A549 (cell line): ENCODE measurements at regions not wholly inside any gene's neighbourhood (a gene's known extent, or its start where the extent isn't known, plus 50 kb on each side); places are given as distances from the start of the nearest gene placed in this dataset.

Experiments used
- ATAC-seq, 2 experiments: fragments of 200-7000 bp in 1 of 2; fragments of >200 bp in 1 of 2; cut with Nextera tagmentation in 1 of 2; cut with Tn5 transposase in 1 of 2; 3 replicates each; pipeline versions ENCODE4 v1.8.0 to v1.9.1; 2018 to 2020; ENCODE audit warnings: mild to moderate bottlenecking in 1 of 2, moderate library complexity in 1 of 2
- CTCF ChIA-PET: fragments of 300-600 bp; sonication (Branson Sonifier 250); formaldehyde crosslinking; extraction: SDS; loops from one replicate; lab custom pipeline; 2021; ENCODE audit warnings: antibody characterized with exemption, inconsistent platforms; lab: Yijun Ruan, JAX
- POLR2A ChIA-PET: fragments of 350-600 bp; formaldehyde crosslinking; extraction: SDS; loops from one replicate; lab custom pipeline; 2021; ENCODE audit warnings: antibody characterized with exemption, inconsistent platforms; lab: Yijun Ruan, JAX
- DNase-seq, 2 experiments: peaks; one replicate each; pipeline versions ENCODE4 v3.0.0 to v3.0.0-alpha.2; 2011 to 2016; ENCODE audit warnings: low read depth in 1 of 2, low spot score in 1 of 2
- FAIRE-seq: peaks from 2 replicates; lab custom pipeline; 2011; peaks lifted over from hg19 to GRCh38; lab: Jason Lieb, UNC
- H3K27ac ChIP-seq, 2 experiments: fragments of >200 bp; sonication (Bioruptor Twin); formaldehyde crosslinking; 3 replicates each; pipeline ENCODE4 v1.5.1; 2016 to 2017
- H3K4me1 ChIP-seq: fragments of >200 bp; sonication (Bioruptor Twin); formaldehyde crosslinking; 3 replicates; pipeline ENCODE4 v1.6.1; 2016
- H3K4me2 ChIP-seq: fragments of >200 bp; sonication (Bioruptor Twin); formaldehyde crosslinking; 3 replicates; pipeline ENCODE4 v1.6.1; 2016
- H3K4me3 ChIP-seq: fragments of >200 bp; sonication (Bioruptor Twin); formaldehyde crosslinking; 3 replicates; pipeline ENCODE4 v1.5.1; 2016
- H3K9me3 ChIP-seq: fragments of >200 bp; sonication (Bioruptor Twin); formaldehyde crosslinking; 3 replicates; pipeline ENCODE4 v1.6.1; 2016
- ATOH8 ChIP-seq: fragments of 250-450 bp; sonication (Bioruptor Pico); IDR thresholded peaks from 2 replicates; pipeline ENCODE4 v1.5.0; 2020; ENCODE audit warnings: low read depth, mild to moderate bottlenecking, moderate library complexity
- BHLHE40 ChIP-seq: IDR thresholded peaks from 2 replicates; pipeline ENCODE4 v1.6.1; 2012; ENCODE audit warnings: low read depth, low read length, inconsistent platforms
- CHD2 ChIP-seq: fragments of 150-350 bp; IDR thresholded peaks from 2 replicates; pipeline ENCODE4 v1.6.1; 2014; ENCODE audit warnings: low read length; ENCODE audit not compliant: partially characterized antibody
- CTCF ChIP-seq: fragments of >200 bp; sonication (Bioruptor Twin); formaldehyde crosslinking; IDR thresholded peaks from 3 replicates; pipeline ENCODE4 v1.5.1; 2016
- EHMT2 ChIP-seq: fragments of 200-600 bp; sonication (generic); IDR thresholded peaks from 2 replicates; pipeline ENCODE4 v1.6.1; 2016; ENCODE audit warnings: antibody characterized with exemption, low read depth, mild to moderate bottlenecking, moderate library complexity
- ELK1 ChIP-seq: fragments of 150-350 bp; IDR thresholded peaks from 2 replicates; pipeline ENCODE4 v1.6.1; 2014; ENCODE audit warnings: low read depth, mild to moderate bottlenecking, low read length
- EP300 ChIP-seq, 2 experiments: fragments of >200 bp; sonication (Bioruptor Twin); formaldehyde crosslinking; IDR thresholded peaks; 2 replicates in 1 of 2; 3 replicates in 1 of 2; pipeline ENCODE4 v1.6.1; 2016 to 2017
- GATA3 ChIP-seq: IDR thresholded peaks from 2 replicates; pipeline ENCODE4 v1.6.1; 2012; ENCODE audit warnings: borderline replicate concordance
- HDAC2 ChIP-seq: fragments of 200-600 bp; sonication (generic); IDR thresholded peaks from 2 replicates; pipeline ENCODE4 v1.6.1; 2016
- HMGXB4 ChIP-seq: fragments of 250-450 bp; sonication (Bioruptor Pico); IDR thresholded peaks from 2 replicates; pipeline ENCODE4 v1.5.0; 2021; ENCODE audit warnings: mild to moderate bottlenecking, moderate library complexity, borderline replicate concordance
- HOXA7 ChIP-seq: fragments of 250-450 bp; sonication (Bioruptor Pico); IDR thresholded peaks from 2 replicates; pipeline ENCODE4 v1.5.0; 2020; ENCODE audit warnings: mild to moderate bottlenecking, moderate library complexity
- MAFK ChIP-seq: fragments of 450-650 bp; IDR thresholded peaks from 2 replicates; pipeline ENCODE4 v1.6.1; 2014; ENCODE audit not compliant: partially characterized antibody
- MYC ChIP-seq: IDR thresholded peaks from 2 replicates; pipeline ENCODE4 v1.6.1; 2012; ENCODE audit warnings: mild to moderate bottlenecking, inconsistent platforms, low read length, improper control_type of control experiment, borderline replicate concordance
- NPAS2 ChIP-seq: fragments of 250-450 bp; sonication (Bioruptor Pico); IDR thresholded peaks from 2 replicates; pipeline ENCODE4 v1.8.0; 2022; ENCODE audit warnings: mild to moderate bottlenecking, moderate library complexity, borderline replicate concordance
- PBX3 ChIP-seq: IDR thresholded peaks from 2 replicates; pipeline ENCODE4 v1.6.1; 2012
- PHF8 ChIP-seq: fragments of 200-600 bp; sonication (generic); IDR thresholded peaks from 2 replicates; pipeline ENCODE4 v1.6.1; 2016; ENCODE audit warnings: low read depth, mild to moderate bottlenecking, antibody characterized with exemption, moderate library complexity, borderline replicate concordance
- RFX5 ChIP-seq: fragments of 450-650 bp; IDR thresholded peaks from 2 replicates; pipeline ENCODE4 v1.7.1; 2014; ENCODE audit warnings: antibody characterized with exemption, mild to moderate bottlenecking, moderate library complexity
- RNF2 ChIP-seq: fragments of 200-600 bp; sonication (generic); IDR thresholded peaks from 2 replicates; pipeline ENCODE4 v1.6.1; 2016; ENCODE audit warnings: low read depth, mild to moderate bottlenecking, antibody characterized with exemption, moderate library complexity, borderline replicate concordance
- SMC3 ChIP-seq: fragments of >200 bp; sonication (Bioruptor Twin); formaldehyde crosslinking; IDR thresholded peaks from 3 replicates; pipeline ENCODE4 v1.6.1; 2018; ENCODE audit warnings: inconsistent platforms
- TP53 ChIP-seq: fragments of 250-450 bp; sonication (Bioruptor Pico); IDR thresholded peaks from 2 replicates; pipeline ENCODE4 v1.5.0; 2021; ENCODE audit warnings: mild to moderate bottlenecking, moderate library complexity
- ZNF302 ChIP-seq: fragments of 250-450 bp; sonication (Bioruptor Pico); IDR thresholded peaks from 2 replicates; pipeline ENCODE4 v1.9.0; 2021; ENCODE audit warnings: inconsistent platforms, mild to moderate bottlenecking, moderate library complexity
- ZSCAN20 ChIP-seq: fragments of 250-450 bp; sonication (Bioruptor Pico); IDR thresholded peaks from 2 replicates; pipeline ENCODE4 v1.8.0; 2022; ENCODE audit warnings: mild to moderate bottlenecking, moderate library complexity
- WGBS: methylation state at CpG from one replicate; pipeline ENCODE4 v1.1.6; 2017; ENCODE audit errors: missing lambda C conversion rate; 5-methylcytosine and 5-hydroxymethylcytosine counted together

GRCh38 chr15:67968966-67969365, 85.1 kb upstream of the PIAS1 start:
- Histone ChIP-seq H3K27ac (no peak overlapping the region), H3K4me1 (no peaks in the 10 kb centered on the region), H3K9me3 (no peaks in the 10 kb centered on the region), H3K4me2 (no peak overlapping the region), H3K4me3 (no peak overlapping the region)
- no peak for FAIRE-seq
- WGBS: 72% methylated on average over 3 of the region's 3 CpGs
- DNase-seq: no peak
- ChIA-PET CTCF (interaction anchor here (1.2 kb wide), 2 partner anchors 8 to 105 kb away, joined by 4 to 5 read pairs; no protein-coding TSS in a partner anchor), POLR2A (no interaction called here)
- ATAC-seq: no peak
- no peak for TF ChIP-seq HOXA7 (CRISPR knock-in tag)

GRCh38 chr15:67969892-67970291, 84.2 kb upstream of the PIAS1 start:
- H3K4me1 ChIP-seq: no peaks in the 10 kb centered on the region
- no peaks in the 10 kb centered on the region for H3K9me3 ChIP-seq
- no peak overlapping the region for H3K4me3 ChIP-seq
- ATAC-seq (no peak), FAIRE-seq (no peak), DNase-seq (no peak)
- TF ChIP-seq NPAS2 (CRISPR knock-in tag): no peak
- TF ChIP-seq MAFK: peak; percentile 97
- WGBS: 80% methylated on average over 3 of the region's 3 CpGs
- H3K27ac ChIP-seq: no peak overlapping the region
- POLR2A ChIA-PET: no interaction called here
- CTCF ChIA-PET: interaction anchor here (1.1 kb wide), 1 partner anchor 106 kb away, joined by 3 read pairs; no protein-coding TSS in a partner anchor
- H3K4me2 ChIP-seq: no peak overlapping the region

GRCh38 chr15:67972377-67972776, 81.7 kb upstream of the PIAS1 start:
- FAIRE-seq (peak; percentile 49), DNase-seq (no peak), ATAC-seq (no peak)
- no peak for TF ChIP-seq ATOH8 (CRISPR knock-in tag)
- TF ChIP-seq ELK1: no peak
- TF ChIP-seq HDAC2: no peak
- no peak for TF ChIP-seq NPAS2 (CRISPR knock-in tag)
- no peak for TF ChIP-seq TP53
- TF ChIP-seq CHD2: no peak
- TF ChIP-seq CTCF: no peak
- TF ChIP-seq EP300 (IDR thresholded peaks at IDR 0.05): no peak
- no peak for TF ChIP-seq RFX5
- TF ChIP-seq BHLHE40: no peak
- no peak for TF ChIP-seq RNF2
- TF ChIP-seq ZNF302: no peak
- CTCF ChIA-PET: interaction anchor here (0.9 kb wide), 1 partner anchor 183 kb away, joined by 3 read pairs; no protein-coding TSS in a partner anchor
- no peak overlapping the region for H3K27ac ChIP-seq
- no peaks in the 10 kb centered on the region for H3K4me1 ChIP-seq
- no peaks in the 10 kb centered on the region for H3K9me3 ChIP-seq
- 40% methylated on average over 4 of the region's 4 CpGs for WGBS
- POLR2A ChIA-PET: no interaction called here
- no peak overlapping the region for H3K4me2 ChIP-seq
- no peak overlapping the region for H3K4me3 ChIP-seq

GRCh38 chr15:67973846-67974245, 80.3 kb upstream of the PIAS1 start:
- H3K4me1 ChIP-seq: no peaks in the 10 kb centered on the region
- no peak overlapping the region for H3K4me3 ChIP-seq
- FAIRE-seq (no peak), DNase-seq (no peak), ATAC-seq (no peak)
- no peak overlapping the region for H3K4me2 ChIP-seq
- ChIA-PET CTCF (interaction anchor here (0.6 to 1.8 kb wide), 4 partner anchors 16 to 884 kb away, joined by 3 to 6 read pairs (median 3); no protein-coding TSS in a partner anchor), POLR2A (no interaction called here)
- H3K27ac ChIP-seq: no peak overlapping the region
- WGBS: 84% methylated on average over 4 of the region's 4 CpGs
- no peaks in the 10 kb centered on the region for H3K9me3 ChIP-seq
- TF ChIP-seq SMC3 (no peak), MYC (no peak), PBX3 (no peak), GATA3 (no peak), HDAC2 (no peak), HMGXB4 (CRISPR knock-in tag) (no peak), ZSCAN20 (CRISPR knock-in tag) (no peak), PHF8 (no peak), ATOH8 (CRISPR knock-in tag) (no peak), HOXA7 (CRISPR knock-in tag) (no peak), CHD2 (no peak), MAFK (no peak), EHMT2 (no peak)
